ENCODE measurements at regions not wholly inside any gene's neighbourhood (a gene's known extent, or its start where the extent isn't known, plus 50 kb on each side); places are given as distances from the start of the nearest gene placed in this dataset.

- no peak for TF ChIP-seq CTCF (IDR thresholded peaks at IDR 0.05; ENCODE audit: low read depth, low read length)
- no peak for TF ChIP-seq POLR2A (IDR thresholded peaks at IDR 0.05; ENCODE audit: extremely low read depth, insufficient read length)
- no peak for TF ChIP-seq MYC (IDR thresholded peaks at IDR 0.05; ENCODE audit: low read depth, low read length)
- no peak for TF ChIP-seq MAX (IDR thresholded peaks at IDR 0.05; ENCODE audit: low read depth, low read length)
These were observed 292.5 kb downstream of the TTLL7 start for GRCh38 chr1:83706354-83706938.

Measured in NB4 (cell line).